GM18502 (cell line): ENCODE measurements at regions not wholly inside any gene's neighbourhood (a gene's known extent, or its start where the extent isn't known, plus 50 kb on each side); places are given as distances from the start of the nearest gene placed in this dataset.
"Not testable (repeated sequence)": the region's sequence is repeated elsewhere in the genome, so short reads cannot be mapped to it uniquely, and the experiment has no call there.

Experiments used
- ATAC-seq: cut with Tn5 transposase; IDR thresholded peaks from one replicate; pipeline ENCODE4 v1.9.1; 2021; ENCODE audit warnings: mild to moderate bottlenecking; ENCODE audit not compliant: unreplicated experiment, poor library complexity

DNA sequence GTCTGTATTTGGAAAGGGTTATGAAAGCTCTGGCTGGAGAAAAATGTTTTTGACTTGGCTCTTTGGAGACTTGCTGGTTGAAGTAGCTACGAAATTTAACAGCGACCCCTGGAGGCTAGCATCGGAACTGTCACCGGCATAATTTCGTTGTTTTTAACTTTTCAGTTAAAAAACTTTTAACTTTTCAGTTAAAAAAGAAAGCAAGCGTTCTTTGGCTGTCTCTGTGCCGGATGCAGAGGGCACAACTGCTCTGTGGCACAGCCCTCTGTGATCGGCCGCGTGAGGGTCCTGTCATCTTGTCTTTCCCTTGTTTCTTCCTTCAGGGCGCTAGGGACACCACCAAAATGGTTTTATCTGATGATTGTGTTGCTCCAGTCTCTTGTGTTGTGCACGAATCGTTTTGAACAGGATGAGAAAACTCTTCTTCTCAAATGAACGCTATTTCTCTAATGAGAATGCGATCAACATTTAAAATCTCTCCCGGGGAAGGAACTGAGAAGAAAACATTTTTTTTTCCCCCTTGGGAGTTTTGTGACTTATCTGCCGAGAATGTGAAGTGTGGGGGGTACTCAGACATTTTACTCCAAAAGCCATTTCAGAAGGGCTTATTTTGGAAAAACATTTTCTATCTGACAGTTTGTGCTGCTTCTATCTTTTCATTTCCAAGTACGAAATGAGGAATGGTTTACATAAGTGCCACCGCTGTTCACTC lies 57.1 kb downstream of the ADCYAP1 start:
- ATAC-seq = no peak

DNA sequence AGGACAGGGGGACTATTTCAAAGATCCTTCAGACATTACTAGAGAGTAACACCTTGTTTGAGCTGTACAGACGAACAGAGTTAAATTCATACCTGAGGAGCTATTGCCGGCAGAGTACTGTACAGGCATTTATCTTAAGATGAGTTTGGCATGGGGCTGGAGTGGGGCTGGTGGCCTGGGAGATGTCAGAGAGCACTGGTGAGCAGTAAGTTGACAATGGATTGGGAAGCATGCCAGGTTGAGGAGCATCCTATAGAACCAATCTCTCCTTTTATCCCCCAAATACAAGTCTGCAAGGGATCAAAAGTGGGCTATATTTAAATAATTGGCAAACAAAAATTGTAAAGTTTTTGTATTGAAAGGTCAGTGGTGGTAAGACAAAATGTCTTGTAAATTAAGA lies 58.6 kb downstream of the ADCYAP1 start:
- ATAC-seq = no peak

DNA sequence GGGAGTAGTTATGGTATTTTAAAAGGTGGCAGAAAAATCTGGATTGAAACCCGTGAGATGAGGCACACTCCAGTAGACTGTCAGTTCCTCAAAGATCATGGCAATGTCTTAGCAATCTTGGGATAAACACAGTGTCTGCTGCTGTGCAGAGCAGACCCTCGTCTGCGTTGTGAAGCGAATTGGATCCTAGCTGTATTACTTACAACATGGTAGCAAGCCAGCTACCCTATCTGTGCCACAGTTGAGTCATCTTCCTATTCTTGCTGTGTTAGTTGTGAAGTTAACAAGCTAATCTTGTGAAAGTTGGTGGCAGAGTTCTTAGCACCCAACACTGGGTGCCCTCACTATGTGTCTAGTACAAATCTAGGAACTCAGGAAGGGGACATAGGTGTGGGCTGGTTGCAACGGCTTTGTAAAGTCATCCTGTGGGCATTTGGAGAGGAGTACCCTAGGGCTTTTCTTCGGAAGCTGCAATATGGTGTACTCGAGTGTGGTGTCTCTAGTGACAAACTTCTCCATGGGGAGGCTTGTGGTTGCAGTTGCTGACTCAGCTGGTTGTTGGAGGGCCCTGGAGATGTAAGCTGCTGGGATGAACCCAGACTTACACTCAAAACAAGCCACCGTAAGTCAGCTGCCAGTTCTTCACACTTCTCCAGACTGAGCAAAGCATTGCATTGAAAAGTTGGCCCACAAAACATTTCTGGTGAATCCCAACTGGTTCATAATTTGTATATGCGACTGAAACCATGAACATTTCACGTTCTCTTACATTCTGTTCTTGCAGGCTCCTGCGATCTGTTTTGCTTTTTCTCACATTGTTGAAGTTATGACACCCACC lies 61.5 kb downstream of the ADCYAP1 start:
- no peak for ATAC-seq

- ATAC-seq = no peak
Observed at GRCh38 chr18:966759-967576, 62.3 kb downstream of the ADCYAP1 start.

GRCh38 chr18:968910-969309 lies 64.2 kb downstream of the ADCYAP1 start:
- not testable (repeated sequence) for ATAC-seq

DNA sequence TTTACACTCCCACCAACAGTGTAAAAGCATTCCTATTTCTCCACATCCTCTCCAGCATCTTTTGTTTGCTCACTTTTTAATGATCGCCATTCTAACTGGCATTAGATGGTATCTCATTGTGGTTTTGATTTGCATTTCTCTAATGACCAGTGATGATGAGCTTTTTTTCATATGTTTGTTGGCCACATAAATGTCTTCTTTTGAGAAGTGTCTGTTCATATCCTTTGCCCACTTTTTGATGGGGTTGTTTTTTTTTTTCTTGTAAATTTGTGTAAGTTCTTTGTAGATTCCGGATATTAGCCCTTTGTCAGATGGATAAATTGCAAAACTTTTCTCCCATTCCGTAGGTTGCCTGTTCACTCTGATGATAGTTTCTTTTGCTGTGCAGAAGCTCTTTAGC lies 64.6 kb downstream of the ADCYAP1 start:
- not testable (repeated sequence) for ATAC-seq

- ATAC-seq = not testable (repeated sequence)
Observed at GRCh38 chr18:974606-975005, 69.9 kb downstream of the ADCYAP1 start.

GRCh38 chr18:976393-977128 lies 71.9 kb downstream of the ADCYAP1 start:
- not testable (repeated sequence) for ATAC-seq

- not testable (repeated sequence) for ATAC-seq
Observed at GRCh38 chr18:977327-977726, 72.7 kb downstream of the ADCYAP1 start.

- ATAC-seq = not testable (repeated sequence)
Observed at GRCh38 chr18:977732-978131, 73.1 kb downstream of the ADCYAP1 start.

DNA sequence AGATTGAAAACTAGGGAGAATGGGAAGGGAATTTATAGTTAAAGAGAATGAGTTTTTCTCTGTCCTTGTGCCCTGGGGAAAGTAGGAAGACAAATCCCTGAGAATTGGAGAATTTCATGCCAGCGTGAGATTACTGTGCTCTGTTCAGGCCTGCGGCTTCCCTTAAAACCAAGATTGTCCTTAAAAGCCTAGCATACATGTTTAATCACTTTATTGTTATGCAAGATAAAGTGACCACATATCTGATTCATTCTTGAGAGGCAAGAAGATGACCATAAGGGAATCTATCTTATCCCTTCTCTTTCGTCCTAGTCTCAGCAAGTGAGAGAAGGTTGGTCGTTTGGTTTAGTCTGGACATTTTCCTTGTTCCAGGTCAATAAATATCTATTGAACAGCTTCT lies 75.9 kb downstream of the ADCYAP1 start:
- no peak for ATAC-seq

DNA sequence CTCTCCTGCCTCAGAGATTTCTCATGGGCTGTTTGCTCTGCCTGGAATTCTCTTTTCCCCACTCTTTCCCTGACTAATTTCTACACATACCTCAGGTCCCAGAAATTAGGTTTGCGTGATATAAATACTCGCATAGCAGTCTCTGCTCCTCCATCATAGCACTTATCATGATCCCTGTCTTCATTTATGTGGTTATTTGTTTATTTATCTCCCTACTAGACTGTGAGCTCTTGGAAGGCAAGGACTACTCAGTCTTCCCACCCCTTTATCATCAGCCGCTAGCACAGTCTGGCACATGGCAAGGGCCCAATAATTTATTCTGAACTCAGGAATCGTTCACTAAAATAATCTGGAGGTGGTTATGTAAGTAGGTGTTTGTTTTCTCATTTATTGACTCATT lies 79.3 kb downstream of the ADCYAP1 start:
- no peak for ATAC-seq

DNA sequence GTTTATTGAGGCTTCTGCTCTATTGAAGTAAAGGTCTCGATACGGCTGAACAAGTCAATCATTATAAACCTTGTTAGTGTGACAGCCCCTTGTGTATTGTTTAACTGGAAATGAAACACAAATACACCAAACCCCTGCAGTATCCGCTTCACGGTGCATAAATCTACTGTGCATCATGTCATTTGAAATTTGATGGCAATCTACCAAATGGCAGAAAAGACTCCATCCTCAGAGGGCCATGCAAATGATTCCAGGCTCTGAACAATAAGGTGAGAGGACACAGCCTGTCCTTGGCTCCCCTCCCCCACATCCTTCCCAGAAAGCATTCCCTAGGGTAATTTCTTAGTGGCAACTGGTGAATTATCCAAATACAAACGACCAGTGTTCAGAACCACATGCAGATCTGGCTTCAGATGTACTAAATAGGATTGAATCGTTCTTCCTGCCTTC lies 80.6 kb downstream of the ADCYAP1 start:
- ATAC-seq = no peak

DNA sequence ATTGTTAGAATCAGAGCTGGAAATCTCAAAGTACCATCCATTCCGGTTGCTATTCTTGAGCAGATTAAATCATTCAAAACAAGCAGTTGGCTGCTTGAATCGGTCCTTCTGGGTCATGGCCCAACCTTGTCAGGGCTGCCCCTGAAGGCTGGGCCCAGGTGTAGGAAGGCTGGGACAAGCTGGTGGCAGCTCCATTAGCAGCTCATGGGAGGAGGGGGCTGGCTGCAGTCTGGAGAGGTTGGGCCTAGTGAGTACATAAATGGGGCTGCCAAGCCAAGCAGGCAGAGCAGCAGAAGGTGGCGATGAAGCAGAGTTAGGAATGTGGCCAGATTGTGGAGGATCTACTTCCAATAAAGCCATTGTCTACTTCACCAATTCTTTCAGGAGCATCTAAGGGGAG lies 81.4 kb downstream of the ADCYAP1 start:
- ATAC-seq = no peak

- ATAC-seq = no peak
Observed at GRCh38 chr18:986552-986951, 81.9 kb downstream of the ADCYAP1 start.

- ATAC-seq = no peak
Observed at GRCh38 chr18:987325-988186, 82.9 kb downstream of the ADCYAP1 start.

DNA sequence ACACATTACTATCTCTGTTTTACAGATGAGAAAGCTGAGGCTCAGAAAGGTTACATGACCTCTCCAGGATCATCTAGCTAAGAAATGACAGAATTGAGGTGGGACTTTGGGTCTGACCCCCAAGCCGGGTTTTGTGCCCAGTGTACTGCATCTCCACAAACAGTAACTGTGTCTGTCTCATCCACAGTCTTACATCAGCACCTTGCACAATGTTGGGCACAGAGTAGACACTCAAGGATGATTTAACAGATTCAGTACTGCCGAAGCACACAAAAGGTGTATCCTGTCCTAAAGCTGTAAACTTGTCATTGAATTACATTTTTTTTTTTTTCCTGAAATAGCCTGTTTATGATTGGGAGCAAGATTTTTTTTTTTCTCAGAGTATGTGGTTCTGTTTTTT lies 84.8 kb downstream of the ADCYAP1 start:
- ATAC-seq = no peak

DNA sequence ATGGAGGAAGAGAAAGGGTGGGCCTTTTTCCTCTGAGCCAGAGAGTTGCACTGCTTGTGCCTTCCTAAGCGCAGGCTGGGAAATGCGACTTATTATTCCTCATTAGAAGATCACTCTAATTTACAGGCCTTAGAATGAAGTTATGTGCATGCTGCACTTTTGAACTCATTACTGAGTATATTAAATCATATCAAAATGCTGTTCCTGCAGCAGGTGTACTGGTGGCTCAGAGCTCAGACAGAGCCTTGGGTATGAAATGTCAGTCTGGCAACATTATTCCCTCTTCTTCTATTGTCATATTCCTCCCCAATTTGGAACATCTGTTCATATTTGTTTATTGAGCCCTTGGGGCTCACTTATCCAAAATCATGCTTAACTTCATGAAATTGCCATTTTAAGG lies 85.5 kb downstream of the ADCYAP1 start:
- ATAC-seq = no peak

GRCh38 chr18:991441-991840 lies 86.8 kb downstream of the ADCYAP1 start:
- ATAC-seq = no peak
